Inflammatory macrophage treated with lipopolysaccharide for 1 hour (primary cell): ENCODE measurements at regions not wholly inside any gene's neighbourhood (a gene's known extent, or its start where the extent isn't known, plus 50 kb on each side); places are given as distances from the start of the nearest gene placed in this dataset.

Source experiments
- DNase-seq, 2 donors: peaks; one replicate each; pipeline ENCODE4 v3.0.0-alpha.2; 2020 to 2022

DNA sequence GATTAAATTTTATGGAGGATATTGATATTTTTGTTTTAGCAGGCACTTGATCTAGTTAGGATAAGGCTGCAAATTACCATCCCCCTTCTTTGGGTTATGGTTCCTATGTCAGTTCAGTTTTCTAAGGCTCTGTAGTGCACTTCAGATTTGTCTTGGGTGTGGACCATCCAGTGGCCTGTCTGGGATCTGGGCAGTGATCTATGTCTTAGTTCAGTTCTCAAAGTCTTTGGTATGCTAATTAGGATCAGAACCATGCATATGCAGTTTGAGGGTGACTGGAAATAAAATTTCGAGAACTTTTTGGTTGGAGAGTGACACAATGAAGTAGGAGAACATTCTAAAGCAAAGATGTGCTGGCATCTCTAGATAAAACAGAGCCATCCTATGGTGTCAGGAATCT, 388.2 kb downstream of the MID1IP1 start:
- DNase-seq: no peak

DNA sequence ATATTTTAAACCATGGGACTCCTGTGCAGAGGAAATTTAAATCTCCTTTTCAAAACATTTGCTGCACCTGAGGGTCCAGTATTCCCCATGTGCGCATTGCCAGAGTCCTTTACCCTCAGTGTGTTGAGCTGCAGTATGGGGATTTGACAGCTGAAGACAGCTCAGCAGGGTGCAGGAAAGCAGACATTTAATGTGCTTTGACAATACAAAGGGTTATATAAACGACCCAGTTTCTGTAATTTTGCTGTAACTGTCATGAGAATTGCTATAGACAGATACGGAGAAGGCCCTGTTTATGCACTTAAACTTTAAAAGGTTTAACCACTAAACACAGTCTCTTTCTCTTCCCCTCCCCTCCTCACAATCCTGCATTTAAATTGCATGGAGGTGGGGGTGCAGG, 393.4 kb downstream of the MID1IP1 start:
- DNase-seq: no peak

DNA sequence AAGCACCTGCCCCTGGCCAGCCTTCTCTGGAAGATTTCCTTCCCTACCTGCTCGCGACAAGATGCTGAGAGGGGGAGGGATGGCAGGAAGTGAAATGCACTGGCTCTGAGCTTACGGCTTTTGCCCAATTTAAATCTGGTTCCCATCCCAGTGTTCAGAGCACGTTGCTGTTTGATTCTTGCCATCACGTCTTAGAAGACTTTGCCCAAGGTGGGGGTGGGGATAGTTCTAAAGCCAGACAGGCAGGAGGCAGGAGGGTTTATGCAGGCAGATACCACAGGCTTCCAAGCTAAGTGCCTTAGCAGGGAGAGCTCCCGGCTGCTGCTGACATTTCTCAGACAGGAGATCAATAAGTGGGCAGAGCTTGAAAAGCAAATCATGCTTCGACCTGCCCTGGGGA, 393.9 kb downstream of the MID1IP1 start:
- no peak for DNase-seq

DNA sequence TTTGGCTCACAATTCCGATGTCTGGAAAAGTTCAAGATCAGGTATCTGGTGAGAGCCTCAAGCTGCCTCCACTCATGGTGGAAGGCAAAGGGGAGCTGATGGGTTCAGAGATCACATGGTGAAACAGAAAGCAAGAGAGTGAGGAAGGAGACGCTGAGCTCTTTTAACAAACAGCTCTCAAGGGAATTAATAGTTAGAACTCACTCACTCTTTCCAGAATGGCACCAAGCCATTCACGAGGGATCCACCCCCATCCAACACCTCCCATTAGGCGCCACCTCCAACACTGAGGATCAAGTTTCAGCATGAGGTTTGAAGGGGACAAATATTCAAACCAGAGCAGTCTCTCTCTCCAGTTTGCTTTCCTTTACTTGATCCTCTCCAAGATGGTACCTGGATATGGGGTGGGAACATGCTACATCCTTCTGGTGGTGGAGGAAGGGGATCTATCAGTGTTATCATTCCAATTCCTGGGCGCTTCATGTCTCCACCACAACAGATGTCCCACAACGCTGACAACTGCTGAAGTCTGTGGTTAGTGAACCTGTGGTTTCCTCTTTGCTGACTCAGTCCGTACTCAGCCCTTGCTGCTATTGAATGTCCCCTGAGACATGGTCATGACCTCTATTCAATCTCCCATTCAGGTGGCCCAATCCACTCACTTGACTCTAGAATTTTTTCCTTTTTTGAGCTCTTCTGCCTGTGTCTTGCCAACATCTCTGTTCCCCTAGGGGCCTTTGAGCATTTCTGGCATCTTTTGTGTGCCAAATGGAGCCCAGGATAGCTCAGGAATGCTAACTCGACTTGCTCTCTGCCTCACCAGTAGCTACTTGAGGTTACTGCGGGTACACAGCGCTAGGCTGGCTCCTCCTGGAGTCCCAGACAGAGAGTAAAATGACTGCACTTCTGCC, 395.2 kb downstream of the MID1IP1 start:
- peak; percentile 8 to 25 for DNase-seq

GRCh38 chrX:39199429-39199828, 398.2 kb downstream of the MID1IP1 start:
- DNase-seq: peak in 1 of 2 donors; percentile 5

- DNase-seq: peak in 1 of 2 donors; percentile 7
These were observed 400.2 kb downstream of the MID1IP1 start for GRCh38 chrX:39201305-39201990.

DNA sequence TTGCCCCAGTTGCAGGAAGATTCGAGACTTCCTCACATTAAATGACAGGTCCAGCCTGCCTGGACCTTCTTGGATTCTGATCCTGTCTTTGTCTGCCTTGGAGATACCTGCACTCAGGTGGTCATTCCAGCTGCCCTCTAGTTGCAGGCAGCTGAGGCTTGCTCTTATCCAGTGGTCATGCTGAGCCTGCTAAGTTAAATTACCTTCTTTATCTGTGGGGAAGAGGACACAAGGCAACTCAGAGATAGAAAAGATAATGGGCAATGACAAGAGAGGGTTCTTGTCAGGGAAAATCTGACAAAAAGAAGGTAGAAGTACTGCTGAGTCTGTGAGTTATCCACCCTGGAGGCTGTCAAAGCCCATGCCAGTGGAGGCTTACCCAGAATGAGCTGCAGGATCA, 401.4 kb downstream of the MID1IP1 start:
- no peak for DNase-seq

- DNase-seq: no peak
These were observed 402.2 kb downstream of the MID1IP1 start for GRCh38 chrX:39203427-39203826.

DNA sequence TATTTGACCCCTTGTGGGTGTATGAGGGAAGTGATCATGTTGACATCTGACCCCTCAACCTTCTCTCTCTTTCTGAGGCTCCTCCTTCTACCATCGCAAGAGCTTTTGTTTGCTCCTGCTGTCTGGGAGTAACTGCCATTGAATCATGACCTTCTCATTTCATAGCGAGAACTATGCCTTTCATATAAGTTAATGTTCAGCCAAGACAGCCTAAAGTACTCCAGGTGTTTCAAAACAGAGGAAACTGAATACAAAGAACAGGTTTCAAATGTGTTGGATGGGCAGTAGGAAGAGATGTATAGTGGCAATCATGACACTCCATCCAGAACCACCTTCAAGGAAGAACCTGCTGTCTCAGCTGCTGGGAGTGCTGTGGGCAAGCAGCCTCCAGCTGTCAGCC, 403.1 kb downstream of the MID1IP1 start:
- no peak for DNase-seq

DNA sequence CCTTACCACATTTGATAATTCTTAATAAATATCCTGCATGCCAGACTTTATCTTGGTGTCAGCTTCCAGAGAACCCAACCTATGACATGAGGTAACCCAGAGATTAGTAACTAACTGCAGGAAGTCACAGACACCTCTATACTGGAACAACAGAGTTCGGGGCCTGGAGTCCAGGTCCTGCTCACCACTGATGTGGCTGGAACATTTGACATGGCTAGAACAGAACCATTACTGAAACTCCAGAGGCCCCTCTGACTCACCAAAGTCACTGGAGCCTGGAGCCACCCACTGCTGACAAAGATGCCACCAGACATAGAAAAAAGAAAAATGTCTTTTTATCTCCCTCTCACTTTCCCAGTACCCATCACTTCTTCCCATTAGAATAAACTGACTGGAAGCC, 403.7 kb downstream of the MID1IP1 start:
- no peak for DNase-seq

GRCh38 chrX:39205467-39205866, 404.2 kb downstream of the MID1IP1 start:
- no peak for DNase-seq

GRCh38 chrX:39206399-39207145, 405.3 kb downstream of the MID1IP1 start:
- no peak for DNase-seq

GRCh38 chrX:39211501-39211900, 410.2 kb downstream of the MID1IP1 start:
- DNase-seq: no peak

DNA sequence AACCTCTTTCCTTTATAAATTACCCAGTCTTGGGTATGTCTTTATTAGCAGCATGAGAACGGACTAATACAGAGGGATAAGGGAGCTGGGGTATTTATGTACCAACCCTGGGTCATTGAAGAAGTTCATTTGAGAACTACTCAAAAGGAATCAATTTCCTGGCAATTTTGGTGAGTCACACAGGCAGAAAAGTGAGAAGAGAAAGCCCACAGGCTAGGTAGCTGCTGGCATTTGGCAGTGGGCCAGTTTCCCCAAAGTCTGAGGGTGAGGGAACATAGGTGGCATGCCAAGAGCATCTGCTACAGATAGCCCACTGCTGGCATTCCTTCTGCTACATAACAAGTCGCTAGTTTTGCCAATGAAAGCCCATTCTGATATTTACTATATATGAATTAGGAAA, 411.2 kb downstream of the MID1IP1 start:
- no peak for DNase-seq

DNA sequence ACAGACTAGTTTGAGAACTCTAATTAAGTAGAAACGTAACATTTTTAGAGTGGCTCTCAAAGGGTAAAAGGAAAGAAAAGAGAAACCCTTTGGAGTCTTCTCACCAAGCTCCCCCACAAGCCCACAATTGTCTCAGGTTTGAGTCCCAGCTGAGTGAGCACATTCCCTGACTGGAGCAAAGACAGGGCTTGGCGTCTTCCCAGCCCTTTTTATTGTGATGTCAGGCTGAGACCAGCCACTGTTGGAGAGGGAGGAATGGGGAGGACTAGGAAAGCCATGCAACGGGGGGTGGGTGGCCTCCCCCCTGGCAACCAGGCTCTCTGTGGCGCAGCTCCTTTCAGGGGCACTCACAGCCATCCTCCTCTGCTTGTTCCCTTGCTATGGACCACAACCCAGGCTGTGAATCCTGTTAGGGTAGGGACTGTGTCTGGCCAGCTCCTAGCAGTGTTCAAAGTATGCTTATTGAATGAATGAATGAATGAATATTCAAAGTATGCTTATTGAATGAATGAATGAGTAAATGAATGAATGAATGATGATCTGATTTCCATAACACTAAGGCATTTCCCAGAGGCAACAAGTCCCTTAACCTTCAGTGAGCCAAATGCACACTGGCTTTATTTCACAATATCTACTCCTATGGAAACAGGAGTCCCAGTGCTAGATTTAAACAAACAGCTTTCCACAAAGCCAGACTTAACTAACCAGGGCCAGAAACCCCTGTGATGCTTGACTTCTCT, 413.3 kb downstream of the MID1IP1 start:
- no peak for DNase-seq

- no peak for DNase-seq
These were observed 419.7 kb downstream of the MID1IP1 start for GRCh38 chrX:39220952-39221351.

DNA sequence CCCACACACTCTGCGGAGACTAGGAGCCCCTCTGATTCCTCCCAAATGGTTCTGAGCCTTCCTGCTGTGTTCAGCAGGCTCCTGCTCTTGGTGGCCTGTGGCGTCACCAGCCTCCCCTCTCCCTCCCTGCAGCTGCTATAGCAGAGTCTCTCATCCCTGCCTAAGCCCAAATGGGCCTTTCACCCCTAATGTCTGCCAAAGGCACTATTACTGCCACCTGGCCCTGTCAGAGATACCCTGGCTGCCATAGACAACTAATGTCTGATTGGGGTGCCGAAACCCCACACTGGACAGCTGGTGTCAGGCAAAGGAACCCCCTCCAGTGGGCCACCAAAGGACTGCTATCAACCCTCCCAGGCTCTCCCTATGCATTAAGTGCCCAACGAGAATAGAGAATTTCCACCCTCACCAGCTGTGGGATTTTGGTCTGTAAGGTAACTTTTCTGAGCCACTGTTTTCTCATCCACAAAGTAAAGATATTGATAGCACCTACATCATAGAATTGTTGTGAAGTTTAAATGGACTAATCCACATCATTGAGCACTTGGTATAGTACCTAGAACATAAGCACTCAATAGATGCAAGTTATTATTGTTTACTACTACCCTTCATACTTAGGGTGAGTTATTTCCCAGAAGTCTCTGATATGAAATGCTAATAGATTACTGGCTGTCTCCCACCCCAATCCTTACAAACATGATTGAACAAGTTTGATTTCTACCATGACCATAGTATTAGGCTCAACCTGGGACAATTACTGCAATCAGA, 421.3 kb downstream of the MID1IP1 start:
- DNase-seq: no peak

- no peak for DNase-seq
These were observed 425.0 kb downstream of the MID1IP1 start for GRCh38 chrX:39226251-39226650.

GRCh38 chrX:39227371-39227770, 426.1 kb downstream of the MID1IP1 start:
- no peak for DNase-seq

DNA sequence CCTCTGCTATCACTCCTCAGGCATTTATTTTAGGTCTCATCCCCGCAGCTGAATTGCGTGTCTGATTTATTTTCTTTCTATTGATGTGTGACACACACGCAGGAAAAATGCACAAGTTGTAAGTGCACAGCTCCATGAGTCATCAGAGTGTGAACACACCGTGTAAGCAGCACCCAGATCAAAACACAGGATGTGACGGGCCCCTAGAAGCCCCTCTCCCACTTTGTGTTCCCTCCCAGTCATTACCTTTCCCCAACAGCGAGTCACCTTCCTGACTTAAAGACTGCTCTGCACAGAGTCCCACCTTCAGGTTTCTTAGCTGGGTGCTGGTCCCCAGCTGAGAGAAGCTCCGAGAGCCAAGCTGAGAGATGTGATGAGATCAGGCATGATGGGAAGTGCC, 436.7 kb downstream of the MID1IP1 start:
- DNase-seq: no peak

GRCh38 chrX:39242187-39242586, 440.9 kb downstream of the MID1IP1 start:
- DNase-seq: peak; percentile 15 to 25

- DNase-seq: peak in 1 of 2 donors; percentile 17
These were observed 442.9 kb downstream of the MID1IP1 start for GRCh38 chrX:39244147-39244546.
